GM18870 (cell line): ENCODE measurements at regions not wholly inside any gene's neighbourhood (a gene's known extent, or its start where the extent isn't known, plus 50 kb on each side); places are given as distances from the start of the nearest gene placed in this dataset.
"Not testable (repeated sequence)": the region's sequence is repeated elsewhere in the genome, so short reads cannot be mapped to it uniquely, and the experiment has no call there.

Experiments
- ATAC-seq: cut with Tn5 transposase; IDR thresholded peaks from one replicate; pipeline ENCODE4 v1.9.1; 2021; ENCODE audit warnings: moderate library complexity; ENCODE audit not compliant: unreplicated experiment

GRCh38 chr6:11387707-11388430 lies 149.7 kb upstream of the TMEM170B start:
- no peak for ATAC-seq

DNA sequence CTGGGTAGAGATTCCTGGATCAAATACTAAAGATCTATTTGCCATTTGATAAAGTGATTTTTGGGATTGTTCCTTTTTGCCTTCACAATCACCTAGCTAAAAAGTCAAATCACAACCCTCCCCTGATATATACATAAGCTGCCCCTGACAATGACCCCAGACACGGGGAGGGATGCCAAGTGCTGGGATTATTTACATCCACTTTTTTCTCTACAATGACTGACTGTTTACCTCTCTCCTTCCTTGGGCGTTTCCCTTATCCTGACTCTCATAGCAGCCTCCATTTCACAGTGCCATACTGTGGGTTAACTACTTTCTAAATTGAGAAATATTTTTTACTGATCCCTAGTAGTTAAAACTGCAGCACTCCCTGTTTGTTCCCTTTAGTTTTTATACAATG lies 150.8 kb upstream of the TMEM170B start:
- ATAC-seq = no peak

DNA sequence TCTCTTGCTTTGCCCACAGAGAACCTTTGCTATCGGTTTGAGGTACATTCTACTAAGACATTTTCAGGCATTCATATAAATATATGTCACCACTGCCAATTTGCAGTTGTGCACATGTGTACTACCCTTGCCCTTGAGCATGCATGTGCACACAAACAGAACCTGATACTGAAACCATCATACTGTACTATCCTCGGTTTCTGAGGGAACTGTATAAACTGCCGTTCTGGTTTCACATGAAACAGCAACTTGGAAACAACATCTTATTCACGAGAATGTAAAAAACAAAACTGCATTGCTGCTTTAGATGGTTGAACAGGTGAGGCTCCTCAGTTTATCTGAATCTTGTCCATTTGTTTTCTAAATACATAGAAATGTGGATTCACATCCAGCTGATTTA lies 151.2 kb upstream of the TMEM170B start:
- peak; percentile 63 for ATAC-seq

- no peak for ATAC-seq
Observed at GRCh38 chr6:11384531-11385309, 152.3 kb upstream of the NEDD9 start.

DNA sequence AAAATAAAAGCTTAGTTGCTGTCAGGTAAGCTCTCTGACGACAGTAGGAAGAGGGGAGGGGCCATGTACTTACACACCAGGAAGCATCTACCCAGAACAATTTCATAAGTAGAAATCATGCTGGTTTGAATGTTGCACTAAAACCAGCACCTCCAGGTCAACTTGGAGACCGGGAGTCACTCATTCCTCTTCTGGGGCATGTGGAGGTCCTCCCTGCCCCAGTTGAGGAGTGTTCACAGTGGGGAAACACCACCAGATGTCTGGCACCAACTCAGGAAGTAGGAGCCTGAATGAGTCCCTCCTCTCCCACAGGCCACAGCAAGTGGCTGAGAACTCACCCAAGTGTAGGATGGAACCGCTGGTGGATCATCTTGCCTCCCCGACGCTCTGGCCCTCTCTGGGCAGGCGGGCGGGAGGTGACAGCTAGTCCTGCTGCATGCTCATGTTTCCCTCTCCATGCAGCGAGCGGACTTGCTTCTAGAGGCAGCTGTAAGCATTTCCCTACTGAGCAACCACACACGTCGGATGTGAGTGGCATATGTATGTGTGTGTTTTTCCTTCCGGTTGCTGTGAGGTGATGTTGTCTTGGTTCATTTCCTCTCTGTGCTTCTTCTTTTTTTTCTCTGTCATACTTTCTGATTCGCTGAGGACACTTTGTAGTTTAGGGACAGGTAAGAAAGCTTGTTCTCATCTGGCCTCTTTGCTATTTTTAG lies 149.5 kb upstream of the NEDD9 start:
- ATAC-seq = peak; percentile 81

- ATAC-seq = no peak
Observed at GRCh38 chr6:11380969-11381744, 148.7 kb upstream of the NEDD9 start.

DNA sequence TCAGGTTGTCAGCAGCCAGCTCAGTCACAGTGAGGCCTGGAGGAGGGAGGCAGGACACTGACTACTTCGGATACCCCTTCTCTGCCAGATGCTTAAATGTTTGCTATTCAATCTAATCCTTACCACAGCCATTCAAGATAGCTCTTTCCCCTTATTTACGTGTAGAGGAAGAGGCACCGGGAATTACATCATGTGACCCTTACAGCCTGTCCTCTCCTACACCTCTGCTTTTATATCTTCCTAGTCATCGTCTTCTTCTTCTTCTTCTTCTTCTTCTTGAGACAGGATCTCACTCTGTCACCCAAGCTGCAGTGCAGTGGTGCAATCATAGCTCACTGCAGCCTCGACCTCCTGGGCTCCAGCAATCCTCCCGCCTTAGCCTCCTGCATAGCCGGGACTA lies 148.1 kb upstream of the NEDD9 start:
- no peak for ATAC-seq

DNA sequence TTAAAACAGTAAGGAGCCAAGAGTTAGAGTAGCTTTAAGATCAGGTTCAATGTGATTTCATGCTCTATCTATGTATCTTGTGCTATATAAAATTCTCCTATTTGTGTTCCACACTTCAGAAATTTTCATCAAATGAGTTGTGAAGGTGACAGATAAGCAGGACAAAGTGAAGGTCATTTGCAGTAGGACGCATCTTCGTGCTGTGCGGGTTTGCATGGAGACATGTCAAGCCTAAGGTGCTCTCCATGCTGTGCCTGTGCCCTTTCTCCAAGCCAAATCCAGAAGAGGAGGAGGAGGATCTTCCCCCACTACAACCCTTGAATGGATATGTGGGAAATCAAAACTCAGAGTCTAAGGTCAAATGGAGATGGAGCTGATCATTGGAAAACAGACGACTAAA lies 147.3 kb upstream of the NEDD9 start:
- ATAC-seq = no peak

GRCh38 chr6:11378639-11379038 lies 146.2 kb upstream of the NEDD9 start:
- no peak for ATAC-seq

- peak; percentile 95 for ATAC-seq
Observed at GRCh38 chr6:11374036-11375010, 141.9 kb upstream of the NEDD9 start.

- ATAC-seq = no peak
Observed at GRCh38 chr6:11373208-11373607, 140.7 kb upstream of the NEDD9 start.

DNA sequence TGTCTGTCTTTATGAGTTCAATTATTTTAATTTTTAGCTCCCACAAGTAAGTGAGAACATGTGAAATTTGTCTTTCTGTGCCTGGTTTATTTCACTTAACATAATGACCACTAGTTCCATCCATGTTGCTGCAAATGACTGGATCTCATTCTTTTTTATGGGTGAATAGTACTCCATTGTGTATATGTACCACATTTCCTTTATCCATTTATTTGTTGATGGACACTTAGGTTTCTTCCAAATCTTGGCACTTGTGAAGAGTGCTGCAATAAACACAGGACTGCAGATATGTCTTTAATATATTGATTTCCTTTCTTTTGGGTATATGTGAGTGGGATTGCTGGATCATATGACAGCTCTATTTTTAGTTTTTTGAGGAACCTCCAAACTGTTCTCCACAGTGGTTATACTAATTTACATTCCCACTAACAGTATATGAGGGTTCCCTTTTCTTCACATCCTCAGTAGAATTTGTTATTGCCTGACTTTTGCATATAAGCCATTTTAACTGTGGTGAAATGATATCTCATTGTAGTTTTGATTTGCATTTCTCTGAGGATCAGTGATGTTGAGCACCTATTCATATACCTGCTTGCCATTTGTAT lies 139.8 kb upstream of the NEDD9 start:
- not testable (repeated sequence) for ATAC-seq

DNA sequence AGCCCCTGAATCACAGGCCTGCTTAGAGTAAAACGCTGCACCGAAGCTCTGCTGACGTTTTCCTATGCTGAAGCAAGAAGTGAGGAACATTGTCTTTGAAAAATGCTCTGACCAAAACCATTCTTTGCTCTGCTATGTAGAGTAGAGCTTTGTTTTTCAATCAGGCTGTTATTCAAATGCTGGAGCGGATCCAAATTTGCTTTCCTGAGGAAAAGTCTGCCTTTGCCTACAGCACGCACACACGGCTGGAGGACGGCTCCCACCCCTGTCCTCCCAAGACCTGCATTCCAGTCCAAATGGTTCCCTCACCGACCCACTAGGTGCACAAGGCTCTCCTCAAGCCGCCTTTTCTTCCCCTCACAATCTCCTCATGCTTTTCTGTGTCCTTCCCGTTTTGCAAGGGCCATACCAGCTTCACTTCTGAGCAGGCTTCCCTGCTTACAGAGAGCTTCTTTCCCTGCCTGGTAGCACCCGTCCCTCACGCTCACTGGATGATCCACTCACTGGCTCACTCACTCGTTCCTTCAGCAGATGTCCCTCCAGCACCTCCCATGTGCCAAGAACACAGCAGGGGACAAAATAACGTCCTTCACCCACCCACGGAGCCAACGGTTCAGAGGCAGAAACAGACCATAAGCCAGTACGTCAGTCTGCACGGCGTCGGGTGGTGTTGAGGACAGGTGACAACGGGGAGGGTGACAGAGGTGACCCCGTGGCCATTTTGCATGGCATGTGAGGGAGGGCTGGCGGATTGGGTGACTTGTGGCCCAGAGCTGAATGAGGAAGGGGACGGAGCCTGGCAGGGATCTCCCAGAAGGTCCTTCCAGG lies 137.9 kb upstream of the NEDD9 start:
- ATAC-seq = no peak

- no peak for ATAC-seq
Observed at GRCh38 chr6:11368760-11369159, 136.3 kb upstream of the NEDD9 start.

GRCh38 chr6:11368264-11368663 lies 135.8 kb upstream of the NEDD9 start:
- ATAC-seq = no peak

DNA sequence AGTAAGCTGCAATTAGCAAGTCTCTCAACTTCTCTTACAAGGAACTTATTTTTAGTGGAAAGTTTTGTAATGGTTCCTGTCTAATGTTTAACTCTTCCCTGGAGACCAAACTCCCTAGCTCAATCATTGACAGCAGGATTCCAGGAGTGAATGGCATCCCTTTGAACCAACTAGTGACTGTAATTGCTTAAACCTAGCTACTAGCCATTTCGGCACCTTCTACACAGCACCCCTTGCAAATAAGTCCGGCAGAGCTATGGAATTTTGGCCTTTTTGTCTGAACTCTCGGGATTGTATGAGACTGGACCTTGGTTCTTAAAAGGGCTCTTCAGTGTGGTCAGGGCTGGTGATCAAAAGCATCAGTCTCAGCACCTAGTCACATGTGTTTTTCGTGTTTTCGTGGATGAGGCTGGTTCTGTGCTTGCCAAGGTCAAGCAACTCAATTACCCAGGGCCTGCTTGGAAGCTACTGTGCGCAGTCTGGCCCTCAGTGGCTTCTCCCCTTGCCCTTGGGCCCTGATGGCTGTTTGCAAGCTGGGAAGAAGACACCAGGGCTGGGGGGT lies 135.3 kb upstream of the NEDD9 start:
- ATAC-seq = no peak

- no peak for ATAC-seq
Observed at GRCh38 chr6:11366934-11367637, 134.6 kb upstream of the NEDD9 start.
